ENCODE measurements at regions not wholly inside any gene's neighbourhood (a gene's known extent, or its start where the extent isn't known, plus 50 kb on each side); places are given as distances from the start of the nearest gene placed in this dataset.

DNA sequence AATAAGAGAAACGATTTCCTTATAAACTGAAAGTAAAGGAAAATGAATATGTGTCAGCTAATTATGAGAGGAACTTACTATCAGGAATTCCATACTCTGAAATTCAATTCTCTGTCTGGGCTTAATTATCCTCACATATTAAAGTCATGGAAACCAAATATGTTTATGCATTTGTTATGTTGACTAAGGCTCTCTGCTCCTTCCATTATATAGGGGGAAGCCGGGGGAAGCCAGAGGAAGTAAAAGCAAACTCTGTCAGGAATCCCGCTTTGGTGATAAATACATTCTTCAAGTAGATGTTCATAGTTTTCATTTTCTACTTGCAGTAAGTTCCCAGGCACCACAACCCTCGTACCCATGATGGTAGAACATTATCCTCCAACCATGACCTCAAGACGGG is 142.8 kb upstream of the VCX2 start:
- Histone ChIP-seq H3K9ac (ENCODE audit: low read depth, low read length, poor library complexity, severe bottlenecking) (no peak overlapping the region), H4K20me1 (ENCODE audit: insufficient read depth, low read length, poor library complexity, severe bottlenecking) (no peaks in the 10 kb centered on the region), H2AFZ (ENCODE audit: low read length) (no peak overlapping the region), H3F3A (ENCODE audit: low read depth) (no peaks in the 10 kb centered on the region), H3K79me2 (ENCODE audit: insufficient read depth, low read length) (no peaks in the 10 kb centered on the region), H3K4me2 (ENCODE audit: low read depth, low read length, poor library complexity, severe bottlenecking) (no peak overlapping the region), H3K9me2 (replicated peaks; ENCODE audit: low read depth, low read length) (no peaks in the 10 kb centered on the region), H3K27me3 (ENCODE audit: insufficient read depth, low read length, poor library complexity, severe bottlenecking) (no peaks in the 10 kb centered on the region), H3K4me3 (ENCODE audit: low read length, poor library complexity, severe bottlenecking) (no peak overlapping the region), H3K4me1 (ENCODE audit: insufficient read depth, low read length, poor library complexity, severe bottlenecking) (no peaks in the 10 kb centered on the region), H3K9me3 (ENCODE audit: insufficient read depth, low read depth, low read length) (no peaks in the 10 kb centered on the region), H3K36me3 (ENCODE audit: insufficient read depth, low read length) (no peaks in the 10 kb centered on the region)
- TF ChIP-seq, protein P1, sequence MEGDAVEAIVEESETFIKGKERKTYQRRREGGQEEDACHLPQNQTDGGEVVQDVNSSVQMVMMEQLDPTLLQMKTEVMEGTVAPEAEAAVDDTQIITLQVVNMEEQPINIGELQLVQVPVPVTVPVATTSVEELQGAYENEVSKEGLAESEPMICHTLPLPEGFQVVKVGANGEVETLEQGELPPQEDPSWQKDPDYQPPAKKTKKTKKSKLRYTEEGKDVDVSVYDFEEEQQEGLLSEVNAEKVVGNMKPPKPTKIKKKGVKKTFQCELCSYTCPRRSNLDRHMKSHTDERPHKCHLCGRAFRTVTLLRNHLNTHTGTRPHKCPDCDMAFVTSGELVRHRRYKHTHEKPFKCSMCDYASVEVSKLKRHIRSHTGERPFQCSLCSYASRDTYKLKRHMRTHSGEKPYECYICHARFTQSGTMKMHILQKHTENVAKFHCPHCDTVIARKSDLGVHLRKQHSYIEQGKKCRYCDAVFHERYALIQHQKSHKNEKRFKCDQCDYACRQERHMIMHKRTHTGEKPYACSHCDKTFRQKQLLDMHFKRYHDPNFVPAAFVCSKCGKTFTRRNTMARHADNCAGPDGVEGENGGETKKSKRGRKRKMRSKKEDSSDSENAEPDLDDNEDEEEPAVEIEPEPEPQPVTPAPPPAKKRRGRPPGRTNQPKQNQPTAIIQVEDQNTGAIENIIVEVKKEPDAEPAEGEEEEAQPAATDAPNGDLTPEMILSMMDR (conservative IDR thresholded peaks at IDR 0.05; ENCODE audit: low read length): no peak
- TF ChIP-seq EZH2phosphoT487 (IDR thresholded peaks at IDR 0.05; ENCODE audit: borderline replicate concordance): no peak

DNA sequence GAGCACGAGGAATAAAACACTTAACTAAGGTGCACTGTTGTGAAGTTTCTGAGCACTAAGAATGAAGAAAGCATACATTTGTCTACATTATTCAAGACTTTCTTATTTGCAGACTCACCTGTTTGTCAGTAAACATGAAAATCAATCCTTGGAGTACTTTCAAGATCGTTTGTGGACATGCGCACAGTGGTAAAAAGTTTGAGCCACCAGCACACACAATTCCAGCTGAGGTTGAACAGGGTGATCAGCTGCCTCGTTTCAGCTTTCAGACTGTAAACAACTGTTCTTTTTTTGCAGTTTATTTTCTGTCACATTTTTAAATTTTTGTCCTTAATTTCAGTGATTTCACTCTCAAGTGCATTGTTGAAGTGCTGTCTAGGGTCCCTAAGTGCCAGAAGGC is 143.8 kb upstream of the VCX2 start:
- H3K9me3 ChIP-seq (ENCODE audit: insufficient read depth, low read depth, low read length): no peaks in the 10 kb centered on the region
- no peaks in the 10 kb centered on the region for H3F3A ChIP-seq (ENCODE audit: low read depth)
- H2AFZ ChIP-seq (ENCODE audit: low read length): no peak overlapping the region
- no peak overlapping the region for H3K4me3 ChIP-seq (ENCODE audit: low read length, poor library complexity, severe bottlenecking)
- H3K9me2 ChIP-seq (replicated peaks; ENCODE audit: low read depth, low read length): no peaks in the 10 kb centered on the region
- H4K20me1 ChIP-seq (ENCODE audit: insufficient read depth, low read length, poor library complexity, severe bottlenecking): no peaks in the 10 kb centered on the region
- no peaks in the 10 kb centered on the region for H3K27me3 ChIP-seq (ENCODE audit: insufficient read depth, low read length, poor library complexity, severe bottlenecking)
- H3K9ac ChIP-seq (ENCODE audit: low read depth, low read length, poor library complexity, severe bottlenecking): no peak overlapping the region
- H3K4me2 ChIP-seq (ENCODE audit: low read depth, low read length, poor library complexity, severe bottlenecking): no peak overlapping the region
- H3K36me3 ChIP-seq (ENCODE audit: insufficient read depth, low read length): no peaks in the 10 kb centered on the region
- H3K79me2 ChIP-seq (ENCODE audit: insufficient read depth, low read length): no peaks in the 10 kb centered on the region
- TF ChIP-seq EZH2phosphoT487 (IDR thresholded peaks at IDR 0.05; ENCODE audit: borderline replicate concordance): no peak
- TF ChIP-seq, protein P1 (conservative IDR thresholded peaks at IDR 0.05; ENCODE audit: low read length): no peak
- no peaks in the 10 kb centered on the region for H3K4me1 ChIP-seq (ENCODE audit: insufficient read depth, low read length, poor library complexity, severe bottlenecking)

DNA sequence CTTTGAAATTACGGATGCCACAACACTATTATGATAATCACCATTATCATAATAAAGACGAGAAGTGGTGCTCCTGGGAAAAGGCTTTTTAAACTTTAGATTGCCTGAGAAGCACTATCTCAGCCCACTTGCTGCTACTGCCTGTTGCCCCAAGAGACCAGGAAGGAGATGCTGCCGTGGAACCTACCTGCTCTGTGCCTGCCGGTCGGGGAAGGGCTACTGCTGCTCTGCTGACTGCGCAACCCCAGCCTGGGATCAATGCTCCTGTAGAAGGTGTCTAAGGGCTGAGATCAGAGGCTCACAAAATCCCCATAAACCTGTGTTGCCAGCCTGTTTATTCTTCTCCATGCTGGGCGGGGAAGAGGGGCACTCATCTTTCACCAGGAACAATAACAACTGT is 145.3 kb upstream of the VCX3B start:
- H3K9ac ChIP-seq (ENCODE audit: low read depth, low read length, poor library complexity, severe bottlenecking): no peak overlapping the region
- TF ChIP-seq EZH2phosphoT487 (IDR thresholded peaks at IDR 0.05; ENCODE audit: borderline replicate concordance): no peak
- TF ChIP-seq, protein P1 (conservative IDR thresholded peaks at IDR 0.05; ENCODE audit: low read length): no peak
- H3K4me3 ChIP-seq (ENCODE audit: low read length, poor library complexity, severe bottlenecking): no peak overlapping the region
- H3K4me2 ChIP-seq (ENCODE audit: low read depth, low read length, poor library complexity, severe bottlenecking): no peak overlapping the region
- no peaks in the 10 kb centered on the region for H4K20me1 ChIP-seq (ENCODE audit: insufficient read depth, low read length, poor library complexity, severe bottlenecking)
- H3K79me2 ChIP-seq (ENCODE audit: insufficient read depth, low read length): no peaks in the 10 kb centered on the region
- H3K9me3 ChIP-seq (ENCODE audit: insufficient read depth, low read depth, low read length): no peaks in the 10 kb centered on the region
- H2AFZ ChIP-seq (ENCODE audit: low read length): no peak overlapping the region
- no peaks in the 10 kb centered on the region for H3K27me3 ChIP-seq (ENCODE audit: insufficient read depth, low read length, poor library complexity, severe bottlenecking)
- no peaks in the 10 kb centered on the region for H3K9me2 ChIP-seq (replicated peaks; ENCODE audit: low read depth, low read length)
- H3K36me3 ChIP-seq (ENCODE audit: insufficient read depth, low read length): no peaks in the 10 kb centered on the region
- H3K4me1 ChIP-seq (ENCODE audit: insufficient read depth, low read length, poor library complexity, severe bottlenecking): no peaks in the 10 kb centered on the region
- no peaks in the 10 kb centered on the region for H3F3A ChIP-seq (ENCODE audit: low read depth)

Data from Loucy (cell line).